C4-2B (cell line): ENCODE measurements at regions not wholly inside any gene's neighbourhood (a gene's known extent, or its start where the extent isn't known, plus 50 kb on each side); places are given as distances from the start of the nearest gene placed in this dataset.

Experiments used
- H3K27ac ChIP-seq: fragments of 450-650 bp; 2 replicates; pipeline ENCODE4 v1.5.1; 2017
- CTCF ChIP-seq: fragments of 450-650 bp; conservative IDR thresholded peaks from 2 replicates; pipeline ENCODE4 v1.5.1; 2017; ENCODE audit warnings: mild to moderate bottlenecking
- ZFX ChIP-seq: fragments of 450-650 bp; IDR thresholded peaks from 2 replicates; pipeline ENCODE4 v1.6.1; 2017

GRCh38 chr3:144864646-144865045 lies 893.0 kb downstream of the DIPK2A start:
- H3K27ac ChIP-seq: no peak overlapping the region
- no peak for TF ChIP-seq CTCF
- no peak for TF ChIP-seq ZFX

- no peak overlapping the region for H3K27ac ChIP-seq
- TF ChIP-seq CTCF (no peak), ZFX (no peak)
Observed at GRCh38 chr3:144865948-144866347, 894.3 kb downstream of the DIPK2A start.

GRCh38 chr3:144866476-144866875 lies 894.9 kb downstream of the DIPK2A start:
- no peak overlapping the region for H3K27ac ChIP-seq
- TF ChIP-seq ZFX (no peak), CTCF (no peak)

GRCh38 chr3:144868506-144868905 lies 896.9 kb downstream of the DIPK2A start:
- TF ChIP-seq CTCF: no peak

GRCh38 chr3:144873066-144873465 lies 901.4 kb downstream of the DIPK2A start:
- H3K27ac ChIP-seq: no peak overlapping the region
- no peak for TF ChIP-seq ZFX
- TF ChIP-seq CTCF: no peak

More at GRCh38 chr3:144868506-144868905, 896.9 kb downstream of the DIPK2A start:
- no peak overlapping the region for H3K27ac ChIP-seq

- no peak overlapping the region for H3K27ac ChIP-seq
- TF ChIP-seq CTCF (no peak), ZFX (no peak)
Observed at GRCh38 chr3:144875211-144875610, 903.6 kb downstream of the DIPK2A start.

GRCh38 chr3:144877356-144877755 lies 905.7 kb downstream of the DIPK2A start:
- no peak overlapping the region for H3K27ac ChIP-seq
- TF ChIP-seq ZFX (no peak), CTCF (no peak)
